ENCODE measurements at regions not wholly inside any gene's neighbourhood (a gene's known extent, or its start where the extent isn't known, plus 50 kb on each side); places are given as distances from the start of the nearest gene placed in this dataset.

DNA sequence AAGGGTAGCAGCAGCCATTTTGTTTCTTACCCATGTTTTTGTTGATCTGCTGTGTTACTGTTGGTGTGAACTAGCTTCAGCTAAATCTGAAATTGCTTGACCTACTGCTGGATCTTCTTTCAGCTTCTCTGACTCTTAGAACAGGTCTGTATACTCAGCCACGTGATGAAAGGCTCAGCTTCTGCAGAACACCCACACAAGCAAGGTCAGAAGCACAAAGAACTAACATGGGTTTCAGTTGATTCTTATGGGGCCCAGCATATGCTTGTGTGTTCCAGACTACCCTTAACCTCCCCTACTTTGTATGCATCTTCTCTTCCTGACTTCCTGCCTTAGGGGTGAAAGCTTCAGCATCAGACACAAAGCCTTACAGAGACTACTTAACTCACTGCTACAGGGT, 186.8 kb downstream of the HGF start:
- ChIA-PET CTCF (interaction anchor here (0.6 to 1.3 kb wide), 3 partner anchors 83 to 441 kb away, joined by 3 to 5 read pairs (median 4); no protein-coding TSS in a partner anchor), POLR2A (no interaction called here)
- Mint-ChIP-seq H3K27ac (ENCODE audit: low read depth, unreplicated experiment) (no peak overlapping the region), H3K9me3 (ENCODE audit: unreplicated experiment) (no peaks in the 10 kb centered on the region), H3K27me3 (ENCODE audit: insufficient read depth, unreplicated experiment) (no peaks in the 10 kb centered on the region), H3K4me1 (ENCODE audit: insufficient read depth, unreplicated experiment) (peaks cover 14% of the 10 kb centered on the region), H3K36me3 (ENCODE audit: insufficient read depth, unreplicated experiment) (no peaks in the 10 kb centered on the region), H3K4me3 (ENCODE audit: unreplicated experiment) (no peak overlapping the region)
- no TSS peak for BruUV-seq (replicated peaks)
- TF ChIP-seq, protein P1, sequence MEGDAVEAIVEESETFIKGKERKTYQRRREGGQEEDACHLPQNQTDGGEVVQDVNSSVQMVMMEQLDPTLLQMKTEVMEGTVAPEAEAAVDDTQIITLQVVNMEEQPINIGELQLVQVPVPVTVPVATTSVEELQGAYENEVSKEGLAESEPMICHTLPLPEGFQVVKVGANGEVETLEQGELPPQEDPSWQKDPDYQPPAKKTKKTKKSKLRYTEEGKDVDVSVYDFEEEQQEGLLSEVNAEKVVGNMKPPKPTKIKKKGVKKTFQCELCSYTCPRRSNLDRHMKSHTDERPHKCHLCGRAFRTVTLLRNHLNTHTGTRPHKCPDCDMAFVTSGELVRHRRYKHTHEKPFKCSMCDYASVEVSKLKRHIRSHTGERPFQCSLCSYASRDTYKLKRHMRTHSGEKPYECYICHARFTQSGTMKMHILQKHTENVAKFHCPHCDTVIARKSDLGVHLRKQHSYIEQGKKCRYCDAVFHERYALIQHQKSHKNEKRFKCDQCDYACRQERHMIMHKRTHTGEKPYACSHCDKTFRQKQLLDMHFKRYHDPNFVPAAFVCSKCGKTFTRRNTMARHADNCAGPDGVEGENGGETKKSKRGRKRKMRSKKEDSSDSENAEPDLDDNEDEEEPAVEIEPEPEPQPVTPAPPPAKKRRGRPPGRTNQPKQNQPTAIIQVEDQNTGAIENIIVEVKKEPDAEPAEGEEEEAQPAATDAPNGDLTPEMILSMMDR (IDR thresholded peaks at IDR 0.05; ENCODE audit: unreplicated experiment): no peak
- DNase-seq (ENCODE audit: unreplicated experiment): no peak
- intact Hi-C loops (cut with micrococcal nuclease): no loop called here

DNA sequence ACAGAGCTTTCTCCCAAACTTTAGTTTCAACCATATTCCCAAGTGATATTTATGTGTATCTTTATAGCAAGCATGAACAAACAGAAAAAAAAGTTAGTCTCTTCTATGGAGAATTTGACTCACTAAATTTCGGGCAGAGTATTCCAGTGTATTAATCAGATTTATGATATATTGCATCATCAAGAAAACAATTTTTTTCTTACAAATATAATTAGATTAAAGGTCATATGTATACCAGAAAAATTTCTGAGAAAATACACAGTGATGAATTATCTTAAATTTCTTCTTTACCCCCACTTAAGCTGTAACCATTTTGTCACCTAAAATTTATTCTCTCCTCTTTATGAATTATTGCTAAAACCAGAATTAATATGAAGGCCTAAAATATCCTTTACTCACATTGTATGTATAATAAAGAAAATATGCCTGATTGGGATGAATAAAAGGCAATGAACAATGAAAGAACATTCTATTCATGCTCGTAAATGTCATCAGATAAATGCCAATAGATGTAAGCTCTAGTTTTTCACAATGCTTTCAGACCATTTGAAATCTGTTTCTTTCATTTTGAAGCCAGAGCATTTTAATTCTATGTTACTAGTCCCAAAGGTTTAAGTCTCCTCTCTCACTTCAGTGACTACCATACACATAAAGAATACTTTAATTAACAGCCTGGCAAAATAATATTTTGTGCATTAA, 192.1 kb downstream of the HGF start:
- no peak overlapping the region for H3K27ac Mint-ChIP-seq (ENCODE audit: low read depth, unreplicated experiment)
- H3K9me3 Mint-ChIP-seq (ENCODE audit: unreplicated experiment): no peaks in the 10 kb centered on the region
- CTCF ChIA-PET: interaction anchor here (0.7 kb wide), 1 partner anchor 13 kb away, joined by 3 read pairs; no protein-coding TSS in a partner anchor
- H3K4me1 Mint-ChIP-seq (ENCODE audit: insufficient read depth, unreplicated experiment): no peaks in the 10 kb centered on the region
- intact Hi-C loops (cut with micrococcal nuclease): no loop called here
- POLR2A ChIA-PET: no interaction called here
- H3K27me3 Mint-ChIP-seq (ENCODE audit: insufficient read depth, unreplicated experiment): peaks cover 8% of the 10 kb centered on the region
- H3K36me3 Mint-ChIP-seq (ENCODE audit: insufficient read depth, unreplicated experiment): no peaks in the 10 kb centered on the region
- TF ChIP-seq, protein P1 (IDR thresholded peaks at IDR 0.05; ENCODE audit: unreplicated experiment): no peak
- H3K4me3 Mint-ChIP-seq (ENCODE audit: unreplicated experiment): no peak overlapping the region
- BruUV-seq (replicated peaks): no TSS peak
- DNase-seq (ENCODE audit: unreplicated experiment): no peak

DNA sequence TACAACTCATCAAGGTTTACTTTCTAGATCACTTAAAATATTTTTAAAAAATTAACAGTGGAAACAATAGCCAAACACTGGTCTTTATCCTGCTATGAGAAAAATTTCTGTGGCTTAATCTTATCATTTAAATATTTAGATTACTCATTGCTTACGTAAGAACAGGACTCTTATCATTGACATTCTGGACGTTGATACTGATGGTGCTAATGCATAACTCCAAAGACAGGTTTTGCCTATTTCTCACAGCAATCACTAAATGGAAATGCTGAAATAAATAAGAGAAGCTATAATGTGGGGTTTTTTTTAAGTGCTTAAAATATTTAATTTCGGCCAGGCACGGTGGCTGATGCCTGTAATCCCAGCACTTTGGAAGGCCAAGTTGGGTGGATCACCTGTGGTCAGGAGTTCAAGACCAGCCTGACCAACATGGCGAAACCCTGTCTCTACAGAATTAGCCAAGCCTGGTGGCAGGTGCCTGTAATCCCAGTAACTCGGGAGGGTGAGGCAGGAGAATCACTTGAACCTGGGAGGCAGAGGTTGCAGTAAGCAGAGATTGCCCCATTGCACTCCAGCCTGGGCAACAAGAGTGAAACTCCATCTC, 195.0 kb downstream of the HGF start:
- ChIA-PET CTCF (no interaction called here), POLR2A (no interaction called here)
- intact Hi-C loops (cut with micrococcal nuclease): no loop called here
- TF ChIP-seq, protein P1 (IDR thresholded peaks at IDR 0.05; ENCODE audit: unreplicated experiment): no peak
- H3K4me3 Mint-ChIP-seq (ENCODE audit: unreplicated experiment): no peak overlapping the region
- DNase-seq (ENCODE audit: unreplicated experiment): no peak
- H3K36me3 Mint-ChIP-seq (ENCODE audit: insufficient read depth, unreplicated experiment): no peaks in the 10 kb centered on the region
- H3K27ac Mint-ChIP-seq (ENCODE audit: low read depth, unreplicated experiment): no peak overlapping the region
- peaks cover 12% of the 10 kb centered on the region for H3K27me3 Mint-ChIP-seq (ENCODE audit: insufficient read depth, unreplicated experiment)
- BruUV-seq (replicated peaks): no TSS peak
- H3K9me3 Mint-ChIP-seq (ENCODE audit: unreplicated experiment): no peaks in the 10 kb centered on the region
- H3K4me1 Mint-ChIP-seq (ENCODE audit: insufficient read depth, unreplicated experiment): no peaks in the 10 kb centered on the region

DNA sequence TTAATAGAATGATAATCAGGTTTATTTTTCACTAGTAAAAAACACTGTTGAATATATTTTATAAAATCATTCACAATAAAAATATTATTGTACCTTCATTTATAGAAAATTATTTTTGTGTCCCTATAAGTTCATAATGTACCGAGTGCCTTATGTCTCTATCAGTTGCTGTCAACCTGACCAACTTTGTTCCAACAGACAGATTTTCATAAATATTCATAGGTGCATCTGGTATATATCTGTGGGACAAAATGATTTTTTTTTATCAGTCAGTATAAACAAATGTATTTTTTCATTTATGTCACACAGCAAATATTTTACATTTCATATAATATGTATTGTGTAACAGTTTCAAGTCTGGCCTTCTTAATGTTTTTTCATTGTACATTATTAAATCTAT, 195.9 kb downstream of the HGF start:
- POLR2A ChIA-PET: no interaction called here
- TF ChIP-seq, protein P1 (IDR thresholded peaks at IDR 0.05; ENCODE audit: unreplicated experiment): no peak
- H3K4me1 Mint-ChIP-seq (ENCODE audit: insufficient read depth, unreplicated experiment): no peaks in the 10 kb centered on the region

More for the DNA sequence above, 195.9 kb downstream of the HGF start:
- H3K27ac Mint-ChIP-seq (ENCODE audit: low read depth, unreplicated experiment): no peak overlapping the region
- peaks cover 12% of the 10 kb centered on the region for H3K27me3 Mint-ChIP-seq (ENCODE audit: insufficient read depth, unreplicated experiment)
- CTCF ChIA-PET: no interaction called here
- H3K4me3 Mint-ChIP-seq (ENCODE audit: unreplicated experiment): no peak overlapping the region
- no peak for DNase-seq (ENCODE audit: unreplicated experiment)
- H3K36me3 Mint-ChIP-seq (ENCODE audit: insufficient read depth, unreplicated experiment): no peaks in the 10 kb centered on the region
- intact Hi-C loops (cut with micrococcal nuclease): no loop called here
- no peaks in the 10 kb centered on the region for H3K9me3 Mint-ChIP-seq (ENCODE audit: unreplicated experiment)
- no TSS peak for BruUV-seq (replicated peaks)
